Loucy (cell line): ENCODE measurements at regions not wholly inside any gene's neighbourhood (a gene's known extent, or its start where the extent isn't known, plus 50 kb on each side); places are given as distances from the start of the nearest gene placed in this dataset.

Source experiments
- H2AFZ ChIP-seq: fragments of 200-600 bp; sonication (generic); 2 replicates; pipeline ENCODE4 v1.6.0; 2016; ENCODE audit warnings: antibody characterized with exemption, mild to moderate bottlenecking, low read length, moderate library complexity
- H3F3A ChIP-seq: fragments of 200-600 bp; 2 replicates; pipeline ENCODE4 v1.6.0; 2016; ENCODE audit warnings: antibody characterized with exemption, low read depth, mild to moderate bottlenecking
- H3K27me3 ChIP-seq: fragments of 200-600 bp; sonication (generic); 2 replicates; pipeline ENCODE4 v1.6.1; 2014; ENCODE audit warnings: low read length, mild to moderate bottlenecking; ENCODE audit not compliant: insufficient read depth, poor library complexity, severe bottlenecking
- H3K36me3 ChIP-seq: fragments of 200-600 bp; sonication (generic); 2 replicates; pipeline ENCODE4 v1.6.1; 2016; ENCODE audit warnings: low read length; ENCODE audit not compliant: insufficient read depth
- H3K4me1 ChIP-seq: fragments of 200-600 bp; sonication (generic); 2 replicates; pipeline ENCODE4 v1.5.1; 2014; ENCODE audit warnings: low read length, mild to moderate bottlenecking; ENCODE audit not compliant: insufficient read depth, poor library complexity, severe bottlenecking
- H3K4me2 ChIP-seq: fragments of 200-600 bp; sonication (generic); 2 replicates; pipeline ENCODE4 v1.6.0; 2014; ENCODE audit warnings: antibody characterized with exemption, low read length, low read depth, mild to moderate bottlenecking; ENCODE audit not compliant: poor library complexity, severe bottlenecking
- H3K4me3 ChIP-seq: fragments of 200-600 bp; sonication (generic); 2 replicates; pipeline ENCODE4 v1.5.1; 2014; ENCODE audit warnings: low read length, mild to moderate bottlenecking, mixed read lengths; ENCODE audit not compliant: poor library complexity, severe bottlenecking
- H3K79me2 ChIP-seq: fragments of 200-600 bp; sonication (generic); 2 replicates; pipeline ENCODE4 v1.6.1; 2014; ENCODE audit warnings: low read length; ENCODE audit not compliant: insufficient read depth
- H3K9ac ChIP-seq: fragments of 200-600 bp; sonication (generic); 2 replicates; pipeline ENCODE4 v1.6.0; 2014; ENCODE audit warnings: mild to moderate bottlenecking, low read depth, low read length, moderate library complexity; ENCODE audit not compliant: poor library complexity, severe bottlenecking
- H3K9me2 ChIP-seq: fragments of 200-600 bp; sonication (generic); replicated peaks from 2 replicates; pipeline ENCODE4 v1.6.1; 2016; ENCODE audit warnings: low read depth, low read length, mixed read lengths
- H3K9me3 ChIP-seq: fragments of 200-600 bp; sonication (generic); 2 replicates; pipeline ENCODE4 v1.6.1; 2014; ENCODE audit warnings: mild to moderate bottlenecking, antibody characterized with exemption, low read length, low read depth; ENCODE audit not compliant: insufficient read depth
- H4K20me1 ChIP-seq: fragments of 200-600 bp; sonication (generic); 2 replicates; pipeline ENCODE4 v1.6.0; 2014; ENCODE audit warnings: antibody characterized with exemption, low read length, mild to moderate bottlenecking; ENCODE audit not compliant: insufficient read depth, poor library complexity, severe bottlenecking
- EZH2phosphoT487 ChIP-seq: fragments of 200-600 bp; IDR thresholded peaks from 2 replicates; pipeline ENCODE4 v1.6.1; 2018; ENCODE audit warnings: antibody characterized with exemption, mild to moderate bottlenecking, moderate library complexity, borderline replicate concordance
- TF ChIP-seq, protein P1 (sequence below): fragments of 200-600 bp; sonication (generic); conservative IDR thresholded peaks from 2 replicates; pipeline ENCODE4 v1.5.1; 2014; ENCODE audit warnings: mild to moderate bottlenecking, antibody characterized with exemption, low read length

DNA sequence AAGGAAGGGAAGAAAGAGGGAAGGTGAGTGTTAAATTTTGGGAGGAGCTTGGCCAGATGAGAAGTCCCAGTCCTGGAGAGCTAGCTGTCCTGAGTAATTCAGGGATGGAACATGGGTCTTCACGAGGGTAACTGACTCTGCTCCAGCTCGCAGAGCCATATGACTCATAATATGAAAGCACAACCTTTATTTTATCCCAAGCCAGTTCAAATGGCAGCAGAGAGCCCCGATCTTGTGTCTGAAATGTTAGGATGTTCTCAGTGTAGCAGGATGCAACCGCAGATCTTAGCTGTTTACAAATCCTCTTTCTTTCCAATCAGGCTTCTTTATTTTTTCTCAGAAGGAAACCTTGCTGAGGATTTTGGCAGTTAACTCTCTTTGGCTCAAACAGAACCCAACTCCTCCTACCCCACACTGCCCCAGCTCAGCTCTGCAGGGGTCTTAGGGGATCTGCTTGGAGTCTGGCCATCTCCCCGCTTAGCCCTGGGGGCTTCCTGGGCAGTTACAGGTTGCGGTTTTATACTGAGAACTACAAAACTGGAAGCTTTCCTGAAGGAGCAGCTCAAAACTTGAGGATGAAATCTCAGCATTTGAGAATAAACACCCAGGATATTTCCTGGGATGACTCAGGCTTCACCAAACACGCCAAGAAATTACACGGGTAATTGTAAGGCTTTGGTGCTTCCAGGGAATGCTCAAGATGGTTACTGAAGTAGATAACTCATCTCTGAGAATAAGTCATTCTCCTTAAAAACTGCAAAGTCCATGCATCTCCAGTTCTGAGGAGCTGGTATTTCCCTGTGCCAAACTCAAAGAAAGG, 92.5 kb downstream of the VCPKMT start:
- TF ChIP-seq, protein P1, sequence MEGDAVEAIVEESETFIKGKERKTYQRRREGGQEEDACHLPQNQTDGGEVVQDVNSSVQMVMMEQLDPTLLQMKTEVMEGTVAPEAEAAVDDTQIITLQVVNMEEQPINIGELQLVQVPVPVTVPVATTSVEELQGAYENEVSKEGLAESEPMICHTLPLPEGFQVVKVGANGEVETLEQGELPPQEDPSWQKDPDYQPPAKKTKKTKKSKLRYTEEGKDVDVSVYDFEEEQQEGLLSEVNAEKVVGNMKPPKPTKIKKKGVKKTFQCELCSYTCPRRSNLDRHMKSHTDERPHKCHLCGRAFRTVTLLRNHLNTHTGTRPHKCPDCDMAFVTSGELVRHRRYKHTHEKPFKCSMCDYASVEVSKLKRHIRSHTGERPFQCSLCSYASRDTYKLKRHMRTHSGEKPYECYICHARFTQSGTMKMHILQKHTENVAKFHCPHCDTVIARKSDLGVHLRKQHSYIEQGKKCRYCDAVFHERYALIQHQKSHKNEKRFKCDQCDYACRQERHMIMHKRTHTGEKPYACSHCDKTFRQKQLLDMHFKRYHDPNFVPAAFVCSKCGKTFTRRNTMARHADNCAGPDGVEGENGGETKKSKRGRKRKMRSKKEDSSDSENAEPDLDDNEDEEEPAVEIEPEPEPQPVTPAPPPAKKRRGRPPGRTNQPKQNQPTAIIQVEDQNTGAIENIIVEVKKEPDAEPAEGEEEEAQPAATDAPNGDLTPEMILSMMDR = no peak
- TF ChIP-seq EZH2phosphoT487 = no peak
- Histone ChIP-seq H3K9me3 (peaks cover 5% of the 10 kb centered on the region; the same call in 1 of the 2 replicates), H3K4me2 (no peak overlapping the region), H4K20me1 (no peaks in the 10 kb centered on the region), H3K4me3 (no peak overlapping the region), H3K4me1 (no peaks in the 10 kb centered on the region), H3K36me3 (no peaks in the 10 kb centered on the region), H3K79me2 (no peaks in the 10 kb centered on the region), H3K9me2 (no peaks in the 10 kb centered on the region), H3F3A (no peaks in the 10 kb centered on the region), H3K27me3 (no peaks in the 10 kb centered on the region), H2AFZ (no peak overlapping the region), H3K9ac (no peak overlapping the region)

DNA sequence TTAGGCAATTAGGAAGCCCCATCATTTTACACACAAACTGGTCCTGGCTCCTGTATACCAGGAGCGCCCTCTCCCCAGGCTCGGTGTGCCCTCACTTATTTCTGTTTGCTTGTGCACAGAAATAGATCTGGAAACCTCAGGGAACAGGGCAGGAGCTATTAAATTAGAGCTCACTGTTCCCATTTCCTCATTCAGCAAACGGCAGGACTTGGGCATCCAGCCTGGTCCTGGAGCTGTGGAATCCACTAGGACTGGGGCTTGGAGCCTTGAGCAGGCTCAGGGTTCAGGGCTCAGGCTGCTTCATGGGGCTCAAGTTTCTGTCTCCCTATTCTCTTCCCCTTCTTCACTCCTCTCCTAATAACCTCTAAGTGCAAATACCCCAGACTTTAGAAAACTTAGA, 91.3 kb downstream of the VCPKMT start:
- H3K36me3 ChIP-seq = no peaks in the 10 kb centered on the region
- H3K4me1 ChIP-seq = no peaks in the 10 kb centered on the region
- H3K4me2 ChIP-seq = no peak overlapping the region
- H3K4me3 ChIP-seq = no peak overlapping the region
- H3K9me2 ChIP-seq = no peaks in the 10 kb centered on the region
- TF ChIP-seq EZH2phosphoT487 = no peak
- TF ChIP-seq, protein P1 = no peak
- H3K9me3 ChIP-seq = peaks cover 5% of the 10 kb centered on the region; the same call in 1 of the 2 replicates
- H3F3A ChIP-seq = no peaks in the 10 kb centered on the region
- no peaks in the 10 kb centered on the region for H3K27me3 ChIP-seq
- no peak overlapping the region for H2AFZ ChIP-seq
- no peaks in the 10 kb centered on the region for H3K79me2 ChIP-seq
- no peak overlapping the region for H3K9ac ChIP-seq
- H4K20me1 ChIP-seq = no peaks in the 10 kb centered on the region

DNA sequence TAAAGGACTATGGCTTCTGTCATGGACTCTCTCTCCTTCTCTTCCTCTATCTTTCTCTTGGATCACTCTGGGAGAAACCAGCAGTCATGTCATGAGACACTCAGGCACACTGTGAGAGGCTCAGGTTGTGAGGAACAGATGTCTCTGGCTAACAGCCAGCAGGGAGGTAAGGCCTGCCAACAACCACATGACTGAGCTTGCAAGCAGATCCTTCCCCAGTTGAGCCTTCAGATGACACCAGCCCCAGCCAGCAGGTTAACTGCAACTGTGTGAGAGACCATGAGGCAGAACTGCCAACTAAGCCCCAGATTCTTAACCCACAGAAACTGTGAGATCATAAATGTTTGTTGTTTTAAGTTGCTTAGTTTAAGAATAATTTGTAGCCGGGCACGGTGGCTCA, 90.6 kb downstream of the VCPKMT start:
- Histone ChIP-seq H3K4me1 (no peaks in the 10 kb centered on the region), H3K79me2 (no peaks in the 10 kb centered on the region)

More for the DNA sequence above, 90.6 kb downstream of the VCPKMT start:
- no peak overlapping the region for H3K4me2 ChIP-seq
- H4K20me1 ChIP-seq = no peaks in the 10 kb centered on the region
- no peaks in the 10 kb centered on the region for H3K9me2 ChIP-seq
- no peaks in the 10 kb centered on the region for H3K36me3 ChIP-seq
- no peaks in the 10 kb centered on the region for H3K27me3 ChIP-seq
- H3F3A ChIP-seq = no peaks in the 10 kb centered on the region
- no peak overlapping the region for H3K9ac ChIP-seq
- no peak overlapping the region for H3K4me3 ChIP-seq
- TF ChIP-seq, protein P1 = no peak
- no peak for TF ChIP-seq EZH2phosphoT487
- no peak overlapping the region for H2AFZ ChIP-seq
- H3K9me3 ChIP-seq = peaks cover 5% of the 10 kb centered on the region; the same call in 1 of the 2 replicates
